Sigmoid colon (tissue), 4 donors: ENCODE measurements at regions not wholly inside any gene's neighbourhood (a gene's known extent, or its start where the extent isn't known, plus 50 kb on each side); places are given as distances from the start of the nearest gene placed in this dataset.

Experiments used
- CTCF ChIP-seq, 4 experiments: fragments of 450-650 bp in 3 of 4; fragments of 200-600 bp in 1 of 4; IDR thresholded peaks; one replicate each; pipeline ENCODE4 v1.5.1; 2016 to 2019; ENCODE audit warnings: antibody characterized with exemption in 4 of 4, mild to moderate bottlenecking in 3 of 4, moderate library complexity in 2 of 4
- EP300 ChIP-seq, 4 donors: sonication (generic); formaldehyde crosslinking; IDR thresholded peaks; one replicate each; pipeline ENCODE4 v1.6.1; 2017; ENCODE audit warnings: antibody characterized with exemption in 4 of 4
- POLR2A ChIP-seq, 2 donors: fragments of 450-650 bp; IDR thresholded peaks; one replicate each; pipeline ENCODE4 v1.6.1; 2016; ENCODE audit warnings: antibody characterized with exemption in 2 of 2, mild to moderate bottlenecking in 2 of 2, moderate library complexity in 2 of 2
- POLR2AphosphoS5 ChIP-seq, 4 donors: sonication (generic); formaldehyde crosslinking; IDR thresholded peaks; one replicate each; pipeline ENCODE4 v1.6.1; 2017; ENCODE audit warnings: antibody characterized with exemption in 4 of 4

GRCh38 chr15:35184646-35185045, 99.6 kb upstream of the NANOGP8 start:
- TF ChIP-seq POLR2A (IDR thresholded peaks at IDR 0.05): no peak
- no peak for TF ChIP-seq CTCF (IDR thresholded peaks at IDR 0.05)
- TF ChIP-seq EP300 (IDR thresholded peaks at IDR 0.05): no peak
- TF ChIP-seq POLR2AphosphoS5 (IDR thresholded peaks at IDR 0.05): no peak
